Psoas muscle (tissue), 7 donors: ENCODE measurements at regions not wholly inside any gene's neighbourhood (a gene's known extent, or its start where the extent isn't known, plus 50 kb on each side); places are given as distances from the start of the nearest gene placed in this dataset.

Source experiments
- ATAC-seq, 4 donors: fragments of 200-7000 bp; cut with Tn5 transposase; one replicate each; pipeline ENCODE4 v1.9.1; 2020; ENCODE audit warnings: moderate library complexity in 3 of 4, mild to moderate bottlenecking in 2 of 4
- DNase-seq, 2 donors: peaks; one replicate each; pipeline ENCODE4 v3.0.0-alpha.2; 2020
- H3K27ac ChIP-seq: fragments of 200-600 bp; one replicate; pipeline ENCODE4 v1.8.0; 2022
- H3K27me3 ChIP-seq, 3 donors: fragments of 200-600 bp in 1 of 3; one replicate each; pipeline versions ENCODE4 v1.6.1 to v1.8.0; 2013 to 2022; ENCODE audit warnings: low read length in 2 of 3, mild to moderate bottlenecking in 2 of 3, moderate library complexity in 1 of 3; ENCODE audit not compliant: insufficient read depth in 3 of 3
- H3K36me3 ChIP-seq, 2 donors: fragments of 200-600 bp in 1 of 2; one replicate each; pipeline versions ENCODE4 v1.6.1 to v1.8.0; 2013 to 2022; ENCODE audit warnings: low read depth in 1 of 2, mild to moderate bottlenecking in 1 of 2, moderate library complexity in 1 of 2; ENCODE audit not compliant: insufficient read depth in 1 of 2
- H3K4me1 ChIP-seq: fragments of 200-600 bp; one replicate; pipeline ENCODE4 v1.8.0; 2022
- H3K4me3 ChIP-seq: fragments of 200-600 bp; one replicate; pipeline ENCODE4 v1.8.0; 2022; ENCODE audit warnings: mild to moderate bottlenecking
- H3K9me3 ChIP-seq: fragments of 200-600 bp; one replicate; pipeline ENCODE4 v1.8.0; 2022
- WGBS, 3 donors: extraction: QIAGEN DNeasy Blood & Tissue Kit; methylation state at CpG; one replicate each; pipeline versions ENCODE4 v1.1.6 to v1.1.7; 2013; 5-methylcytosine and 5-hydroxymethylcytosine counted together
- intact Hi-C, 2 donors: fragments of 100-400 bp; cut with DNase I; formaldehyde crosslinking; loops; one replicate each; pipeline versions ENCODE4 v1.11.0 to v1.14.2; 2022
- TF ChIP-seq, protein P1 (sequence below): fragments of 200-600 bp; IDR thresholded peaks from one replicate; pipeline ENCODE4 v1.8.0; 2022; ENCODE audit warnings: antibody characterized with exemption
- donor health status: healthy with polysubstance abuse.
- donor health status: DM: no; HTN: no; CAD: no; lungs with moderate emphysema.
- donor health status: Bipolar disorder and iron deficiency.
- donor health status: healthy.
- donor health status: DM: yes; HTN: yes; CAD: no.
- donor health status: DM: no; HTN: no; CAD: no.
- donor health status: DM: yes; HTN: yes; CAD: no.

DNA sequence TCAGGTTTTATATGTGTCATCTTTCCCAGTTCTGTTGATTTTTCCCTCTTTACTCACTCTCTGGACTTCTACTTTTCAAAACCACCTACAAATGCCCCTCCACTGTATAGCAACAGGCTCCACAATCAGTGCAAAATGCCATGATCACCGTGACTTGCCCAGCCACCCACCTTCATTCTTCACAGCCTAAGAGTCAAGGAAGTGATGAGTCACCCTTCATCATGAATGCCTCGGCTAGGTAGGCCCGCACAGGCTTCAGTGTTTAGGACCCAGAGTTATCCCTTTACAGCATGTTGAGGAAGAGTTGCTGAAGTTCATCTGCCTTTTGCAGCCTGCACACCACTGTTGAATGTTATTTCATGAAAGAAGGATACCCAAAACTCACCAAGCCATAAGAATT, 158.6 kb downstream of the PMP22 start:
- H3K9me3 ChIP-seq: no peaks in the 10 kb centered on the region
- WGBS, 3 donors: 50 to 64% (median 51%) methylated on average over 3 of the region's 3 CpGs
- no peaks in the 10 kb centered on the region for H3K36me3 ChIP-seq
- TF ChIP-seq, protein P1, sequence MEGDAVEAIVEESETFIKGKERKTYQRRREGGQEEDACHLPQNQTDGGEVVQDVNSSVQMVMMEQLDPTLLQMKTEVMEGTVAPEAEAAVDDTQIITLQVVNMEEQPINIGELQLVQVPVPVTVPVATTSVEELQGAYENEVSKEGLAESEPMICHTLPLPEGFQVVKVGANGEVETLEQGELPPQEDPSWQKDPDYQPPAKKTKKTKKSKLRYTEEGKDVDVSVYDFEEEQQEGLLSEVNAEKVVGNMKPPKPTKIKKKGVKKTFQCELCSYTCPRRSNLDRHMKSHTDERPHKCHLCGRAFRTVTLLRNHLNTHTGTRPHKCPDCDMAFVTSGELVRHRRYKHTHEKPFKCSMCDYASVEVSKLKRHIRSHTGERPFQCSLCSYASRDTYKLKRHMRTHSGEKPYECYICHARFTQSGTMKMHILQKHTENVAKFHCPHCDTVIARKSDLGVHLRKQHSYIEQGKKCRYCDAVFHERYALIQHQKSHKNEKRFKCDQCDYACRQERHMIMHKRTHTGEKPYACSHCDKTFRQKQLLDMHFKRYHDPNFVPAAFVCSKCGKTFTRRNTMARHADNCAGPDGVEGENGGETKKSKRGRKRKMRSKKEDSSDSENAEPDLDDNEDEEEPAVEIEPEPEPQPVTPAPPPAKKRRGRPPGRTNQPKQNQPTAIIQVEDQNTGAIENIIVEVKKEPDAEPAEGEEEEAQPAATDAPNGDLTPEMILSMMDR: no peak
- intact Hi-C loops: no loop called here
- H3K4me3 ChIP-seq: no peak overlapping the region
- H3K27ac ChIP-seq: no peak overlapping the region
- ATAC-seq (no peak), DNase-seq (no peak)
- no peaks in the 10 kb centered on the region for H3K27me3 ChIP-seq
- no peaks in the 10 kb centered on the region for H3K4me1 ChIP-seq

DNA sequence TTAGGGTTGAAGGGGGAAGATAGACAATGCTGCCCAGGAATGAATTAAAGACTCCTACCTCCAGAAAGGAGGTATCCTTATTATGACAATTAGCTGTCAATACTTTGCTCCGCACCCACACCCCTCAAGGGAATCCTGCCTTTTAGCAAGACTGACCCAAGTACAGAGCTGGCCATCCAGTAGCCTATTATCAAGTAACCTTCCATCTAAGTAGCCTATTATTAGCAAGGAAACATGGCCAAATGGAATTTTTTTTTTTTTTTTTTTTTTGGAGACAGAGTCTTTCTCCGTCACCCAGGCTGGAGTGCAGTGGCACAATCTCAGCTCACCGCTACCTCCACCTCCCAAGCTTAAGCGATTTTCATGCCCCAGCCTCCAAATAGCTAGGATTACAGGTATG, 161.3 kb downstream of the PMP22 start:
- DNase-seq (no peak), ATAC-seq (no peak)
- no peaks in the 10 kb centered on the region for H3K36me3 ChIP-seq
- no peaks in the 10 kb centered on the region for H3K4me1 ChIP-seq
- no peaks in the 10 kb centered on the region for H3K9me3 ChIP-seq
- H3K4me3 ChIP-seq: no peak overlapping the region
- H3K27ac ChIP-seq: no peak overlapping the region
- intact Hi-C loops: no loop called here
- TF ChIP-seq, protein P1: no peak
- no peaks in the 10 kb centered on the region for H3K27me3 ChIP-seq
- 75 to 85% (median 85%) methylated on average over 4 of the region's 4 CpGs for WGBS, 3 donors

DNA sequence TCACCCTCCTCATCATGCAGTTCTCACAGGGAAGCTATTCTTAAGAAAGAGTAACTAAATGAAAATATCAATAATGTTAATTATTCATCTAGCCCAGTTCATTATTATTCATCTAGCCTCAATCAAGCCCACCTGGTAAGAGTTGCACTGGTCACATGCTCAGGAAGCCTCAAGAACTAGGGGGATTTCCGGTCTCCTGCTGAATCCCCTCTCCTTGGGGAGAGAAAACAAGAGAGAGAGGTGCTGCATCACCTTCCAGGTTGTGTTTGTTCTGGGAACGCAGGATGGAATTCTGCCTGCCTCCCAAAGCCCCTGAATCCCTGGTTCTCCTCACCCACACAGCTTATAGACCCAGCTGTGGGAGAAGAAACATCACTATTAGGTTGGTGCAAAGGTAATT, 164.0 kb downstream of the PMP22 start:
- Histone ChIP-seq H3K27ac (no peak overlapping the region), H3K9me3 (no peaks in the 10 kb centered on the region), H3K36me3 (no peaks in the 10 kb centered on the region), H3K4me3 (no peak overlapping the region), H3K27me3 (no peaks in the 10 kb centered on the region), H3K4me1 (no peaks in the 10 kb centered on the region)
- TF ChIP-seq, protein P1: no peak
- intact Hi-C loops: no loop called here
- DNase-seq: no peak
- WGBS, 3 donors: 65 to 82% (median 79%) methylated on average over 2 of the region's 2 CpGs
- no peak for ATAC-seq

DNA sequence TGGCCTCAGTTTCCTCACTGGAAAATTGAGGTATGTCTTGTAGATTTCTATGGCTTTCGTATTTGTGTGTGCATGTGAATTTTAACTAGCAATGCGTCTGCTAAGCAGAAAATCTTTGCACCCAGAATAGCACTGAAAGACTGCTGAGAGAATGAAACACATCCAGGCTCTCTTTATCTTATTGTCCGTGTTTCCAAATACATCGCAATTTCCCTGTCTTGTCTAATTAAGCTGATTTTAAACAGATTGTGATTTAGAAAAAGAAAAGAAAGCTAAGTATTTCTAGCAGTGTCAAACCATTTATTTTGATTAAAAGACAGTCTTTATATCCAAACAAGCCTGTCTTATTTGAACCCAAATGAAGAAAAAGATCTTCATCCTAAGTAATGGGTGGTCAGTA, 168.6 kb downstream of the PMP22 start:
- TF ChIP-seq, protein P1: no peak
- H3K9me3 ChIP-seq: no peaks in the 10 kb centered on the region
- DNase-seq (no peak), ATAC-seq (no peak)
- intact Hi-C loops: no loop called here
- no peaks in the 10 kb centered on the region for H3K36me3 ChIP-seq
- H3K27ac ChIP-seq: no peak overlapping the region
- H3K27me3 ChIP-seq: peaks cover 0 to 3% (median 0%) of the 10 kb centered on the region in 3 donors
- WGBS, 3 donors: 88 to 94% (median 88%) methylated on average over 4 of the region's 4 CpGs
- H3K4me3 ChIP-seq: no peak overlapping the region
- no peaks in the 10 kb centered on the region for H3K4me1 ChIP-seq

DNA sequence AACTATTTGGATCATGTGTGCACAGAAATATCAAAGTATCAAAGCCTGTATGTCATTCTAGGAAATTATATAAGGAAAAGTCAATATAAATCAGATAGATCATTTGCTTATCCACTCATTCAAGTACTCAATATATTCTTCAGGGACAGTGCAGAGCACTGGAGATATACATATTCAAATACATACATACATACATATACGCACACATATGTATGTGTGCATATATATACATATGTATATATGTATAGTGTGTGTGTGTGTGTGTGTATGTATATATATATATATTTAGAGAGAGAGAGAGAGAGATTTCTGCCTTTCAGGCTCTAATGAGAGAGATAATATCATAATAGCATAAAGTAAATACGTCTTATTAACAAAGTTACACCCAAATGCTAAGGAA, 169.2 kb downstream of the PMP22 start:
- no peak overlapping the region for H3K27ac ChIP-seq
- ATAC-seq (no peak), DNase-seq (no peak)
- H3K4me1 ChIP-seq: no peaks in the 10 kb centered on the region
- H3K36me3 ChIP-seq: no peaks in the 10 kb centered on the region
- TF ChIP-seq, protein P1: no peak
- intact Hi-C loops: no loop called here
- peaks cover 0 to 3% (median 0%) of the 10 kb centered on the region in 3 donors for H3K27me3 ChIP-seq
- no peaks in the 10 kb centered on the region for H3K9me3 ChIP-seq
- WGBS, 3 donors: 90 to 94% (median 91%) methylated on average over 2 of the region's 2 CpGs
- no peak overlapping the region for H3K4me3 ChIP-seq
